ENCODE measurements at regions not wholly inside any gene's neighbourhood (a gene's known extent, or its start where the extent isn't known, plus 50 kb on each side); places are given as distances from the start of the nearest gene placed in this dataset.
"Not testable (repeated sequence)": the region's sequence is repeated elsewhere in the genome, so short reads cannot be mapped to it uniquely, and the experiment has no call there.

DNA sequence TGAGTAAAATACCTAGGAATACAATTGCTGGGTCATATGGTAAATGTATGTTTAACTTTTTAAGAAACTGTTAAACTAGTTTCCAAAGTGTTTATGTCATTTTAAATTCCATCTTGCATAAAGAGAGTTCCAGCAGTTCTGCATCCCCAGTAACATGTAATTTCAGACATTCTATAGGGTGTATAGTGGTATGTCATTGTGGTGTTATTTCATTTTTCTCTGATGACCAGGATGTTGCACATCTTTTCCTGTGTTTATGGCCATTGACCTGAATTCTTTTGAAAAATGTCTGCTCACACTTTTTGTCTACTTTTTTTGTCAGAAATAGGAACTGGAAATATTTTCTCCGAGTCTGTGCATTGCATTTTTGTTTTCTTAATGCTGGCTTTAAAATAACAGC, 128.9 kb downstream of the TMEM200A start:
- H3K4me3 ChIP-seq (ENCODE audit: low read length), result no peak overlapping the region
- no peak for DNase-seq (ENCODE audit: low read depth, low spot score)

DNA sequence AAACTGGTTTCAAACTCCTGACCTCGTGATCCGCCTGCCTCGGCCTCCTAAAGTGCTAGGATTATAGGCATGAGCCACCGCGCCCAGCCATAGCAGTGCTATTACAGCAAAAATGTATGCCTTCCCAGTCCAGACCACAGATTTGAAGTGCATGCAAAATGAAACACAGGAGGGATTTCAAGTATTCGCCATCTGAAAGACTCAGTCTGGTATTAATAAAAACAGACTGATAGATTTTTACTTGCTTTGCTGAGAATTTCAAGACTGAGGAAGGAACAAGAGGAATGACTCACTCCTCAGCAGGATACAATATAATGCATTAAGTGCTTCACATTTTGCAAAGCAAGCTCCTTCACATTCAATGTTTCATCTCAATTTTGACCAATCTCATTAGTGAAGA, 134.9 kb downstream of the TMEM200A start:
- no peak overlapping the region for H3K4me3 ChIP-seq (ENCODE audit: low read length)
- DNase-seq (ENCODE audit: low read depth, low spot score), result no peak

DNA sequence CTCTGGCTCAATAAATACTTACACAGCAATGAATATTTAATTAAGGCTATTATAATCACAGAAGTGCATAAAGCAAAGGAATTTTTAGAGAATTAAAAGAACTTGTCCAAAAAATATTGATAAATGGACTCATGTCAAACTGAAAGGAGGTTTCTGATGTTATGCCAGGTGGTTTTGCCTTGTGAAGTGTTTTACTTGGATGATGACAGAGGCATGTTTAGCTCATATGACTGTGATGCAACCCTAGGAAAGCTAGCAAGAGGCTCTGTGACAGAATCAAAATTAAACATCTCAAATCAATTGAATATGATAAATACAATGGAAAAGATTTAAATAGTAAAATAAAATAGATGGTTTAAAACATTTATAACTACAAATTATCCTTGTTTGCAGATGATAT, 137.3 kb downstream of the TMEM200A start:
- DNase-seq (ENCODE audit: low read depth, low spot score), result no peak
- H3K4me3 ChIP-seq (ENCODE audit: low read length), result no peak overlapping the region

DNA sequence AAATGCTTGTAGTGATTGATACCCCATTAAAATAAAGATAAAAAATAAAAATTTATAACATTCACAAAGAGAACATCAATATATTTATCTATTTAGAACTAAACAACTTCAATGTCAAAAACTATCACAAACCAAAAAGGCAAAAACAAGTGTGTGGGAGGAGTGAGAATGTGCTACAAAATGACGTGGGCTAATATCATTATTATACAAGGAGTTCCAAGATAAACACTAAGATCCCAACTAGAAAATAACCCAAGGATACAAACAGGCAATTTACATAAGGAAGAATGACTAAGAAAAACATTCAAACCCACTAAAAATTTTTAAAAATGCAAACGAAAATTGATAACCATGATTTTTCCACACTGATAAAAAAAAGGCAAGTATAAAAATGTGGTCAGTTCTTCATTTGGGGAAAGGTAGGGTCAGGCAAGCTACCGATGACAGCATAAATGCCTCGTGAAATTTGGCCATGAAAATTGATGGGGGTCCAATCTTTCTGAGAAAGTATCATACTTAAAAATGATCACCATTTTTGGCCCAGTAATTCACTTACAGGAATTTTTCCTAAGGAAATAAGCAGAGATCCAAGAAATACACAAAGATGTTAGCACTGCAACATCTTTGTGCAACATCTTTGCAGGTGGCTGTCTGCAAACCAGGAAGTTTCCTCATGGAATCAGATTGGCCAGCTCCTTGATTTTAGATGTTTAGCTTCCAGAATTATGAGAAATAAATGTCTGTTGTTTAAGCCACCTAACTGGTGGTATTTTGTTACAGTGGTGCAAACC, 140.2 kb downstream of the TMEM200A start:
- DNase-seq (ENCODE audit: low read depth, low spot score), result no peak
- H3K4me3 ChIP-seq (ENCODE audit: low read length), result no peak overlapping the region

DNA sequence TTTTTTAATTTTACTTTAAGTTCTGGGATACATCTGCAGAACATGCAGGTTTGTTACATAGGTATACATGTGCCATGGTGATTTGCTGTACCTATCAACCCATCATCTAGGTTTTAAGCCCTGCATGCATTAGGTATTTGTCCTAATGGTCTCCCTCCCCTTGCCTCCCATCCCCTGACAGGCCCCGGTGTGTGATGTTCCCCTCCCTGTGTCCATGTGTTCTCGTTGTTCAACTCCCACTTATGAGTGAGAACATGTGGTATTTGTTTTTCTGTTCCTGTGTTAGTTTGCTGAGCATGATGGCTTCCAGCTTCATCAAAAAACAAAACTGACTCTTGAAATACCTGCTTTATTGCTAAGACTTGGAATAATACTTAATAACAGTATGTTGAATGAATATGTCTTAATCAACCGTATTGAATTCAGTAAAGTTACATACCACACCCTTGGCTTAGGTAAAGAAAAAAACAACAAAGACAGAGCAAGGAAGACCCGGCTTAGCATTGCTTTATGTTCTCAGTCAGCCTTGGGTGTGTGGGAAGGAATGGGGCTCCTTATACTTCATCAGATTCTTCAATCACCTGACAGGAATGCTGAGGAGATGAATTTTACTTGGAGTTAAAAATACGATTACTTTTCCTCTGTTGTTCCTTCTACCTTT, 141.3 kb downstream of the TMEM200A start:
- not testable (repeated sequence) for H3K4me3 ChIP-seq (ENCODE audit: low read length); DNase-seq (ENCODE audit: low read depth, low spot score)

DNA sequence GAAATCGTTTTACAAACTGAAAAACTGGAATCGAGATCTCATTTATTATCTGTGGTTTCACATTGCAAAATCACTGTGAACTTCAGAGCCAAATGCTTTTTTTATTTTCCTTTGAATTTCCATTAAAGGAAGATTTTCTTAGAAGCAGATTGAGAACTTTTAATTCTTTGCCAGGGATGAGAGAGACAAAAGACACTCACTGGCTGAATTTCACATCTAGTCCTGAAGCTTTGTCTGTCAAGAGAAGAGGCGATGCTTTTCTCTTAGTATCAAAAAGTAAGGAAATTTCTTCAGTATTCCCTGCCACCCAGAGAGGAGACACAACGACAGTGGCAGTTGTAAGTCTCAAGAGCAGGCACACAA, 141.8 kb downstream of the TMEM200A start:
- DNase-seq (ENCODE audit: low read depth, low spot score), result no peak
- H3K4me3 ChIP-seq (ENCODE audit: low read length), result no peak overlapping the region

DNA sequence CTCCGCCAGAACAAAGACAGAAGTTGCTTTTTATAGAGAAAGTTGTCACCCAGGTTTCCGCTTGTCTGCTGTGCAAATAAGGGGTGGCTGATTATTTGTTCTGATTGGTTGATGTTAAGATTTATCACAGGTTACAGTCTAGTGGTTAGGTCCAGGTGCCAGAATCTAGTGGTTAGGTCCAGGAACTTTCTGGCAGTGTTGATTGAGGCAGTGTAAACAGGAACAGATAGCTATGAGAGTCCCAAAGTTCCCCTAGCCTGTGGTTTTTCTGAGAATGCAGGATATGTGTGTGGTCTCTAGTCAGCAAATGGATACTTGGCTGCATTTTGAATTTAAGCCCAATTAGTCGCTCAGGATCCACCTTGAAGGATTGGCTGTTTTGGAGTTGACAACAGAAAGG, 148.0 kb downstream of the TMEM200A start:
- peak; percentile 63 for DNase-seq (ENCODE audit: low read depth, low spot score)
- H3K4me3 ChIP-seq (ENCODE audit: low read length), result no peak overlapping the region

DNA sequence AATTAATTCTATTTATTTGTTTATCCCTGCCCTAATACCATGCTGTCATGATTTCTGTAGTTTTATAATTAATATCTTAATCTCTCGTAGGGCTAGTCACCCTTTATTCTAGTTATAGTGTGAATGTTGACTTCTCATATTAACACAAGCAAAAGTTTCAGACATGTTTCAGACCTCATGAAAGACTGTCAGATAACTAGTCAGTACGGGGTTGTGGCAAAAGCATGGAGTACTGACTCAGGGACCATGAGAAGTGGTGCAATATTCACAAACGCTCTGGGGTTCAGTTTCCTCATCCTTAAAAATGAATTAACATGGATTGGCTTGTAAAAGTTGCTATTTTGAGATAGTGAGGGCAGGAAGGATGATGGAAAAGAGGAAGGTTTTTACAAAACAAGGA, 148.9 kb downstream of the TMEM200A start:
- no peak overlapping the region for H3K4me3 ChIP-seq (ENCODE audit: low read length)
- no peak for DNase-seq (ENCODE audit: low read depth, low spot score)

DNA sequence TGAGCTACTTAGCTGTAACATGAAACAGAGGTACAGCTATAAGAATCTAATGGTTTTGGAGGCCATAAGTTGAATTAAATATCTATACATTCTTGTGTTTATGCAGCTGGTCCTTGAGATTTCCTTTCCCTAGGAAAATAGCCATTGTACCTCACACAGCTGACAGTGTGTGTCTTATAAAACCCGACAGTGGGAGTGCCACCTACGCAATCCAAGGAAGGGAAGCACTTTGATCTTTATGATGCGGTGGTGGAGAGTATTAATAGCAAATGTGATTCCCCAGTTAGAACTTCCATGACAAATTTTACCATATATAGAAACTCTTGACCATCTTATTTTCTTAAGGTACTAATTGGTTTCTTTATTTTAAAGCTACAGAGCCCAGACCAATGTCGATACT, 149.5 kb downstream of the TMEM200A start:
- no peak overlapping the region for H3K4me3 ChIP-seq (ENCODE audit: low read length)
- no peak for DNase-seq (ENCODE audit: low read depth, low spot score)

DNA sequence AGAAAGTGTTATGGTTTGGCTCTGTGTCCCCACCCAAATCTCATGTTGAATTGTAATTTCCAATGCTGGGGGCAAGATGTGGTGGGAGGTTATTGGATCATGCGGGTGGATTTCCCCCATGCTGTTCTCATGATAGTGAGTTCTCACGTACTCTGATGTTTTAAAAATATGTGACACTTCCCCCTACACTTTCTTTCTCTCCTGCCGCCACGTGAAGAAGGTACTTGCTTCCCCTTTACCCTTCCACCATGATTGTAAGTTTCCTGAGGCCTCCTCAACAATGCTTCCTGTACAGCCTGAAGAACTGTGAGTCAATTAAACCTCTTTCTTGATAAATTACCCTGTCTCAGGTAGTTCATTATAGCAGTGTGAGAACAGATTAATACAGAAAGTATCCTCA, 150.8 kb downstream of the TMEM200A start:
- H3K4me3 ChIP-seq (ENCODE audit: low read length), result no peak overlapping the region
- no peak for DNase-seq (ENCODE audit: low read depth, low spot score)

DNA sequence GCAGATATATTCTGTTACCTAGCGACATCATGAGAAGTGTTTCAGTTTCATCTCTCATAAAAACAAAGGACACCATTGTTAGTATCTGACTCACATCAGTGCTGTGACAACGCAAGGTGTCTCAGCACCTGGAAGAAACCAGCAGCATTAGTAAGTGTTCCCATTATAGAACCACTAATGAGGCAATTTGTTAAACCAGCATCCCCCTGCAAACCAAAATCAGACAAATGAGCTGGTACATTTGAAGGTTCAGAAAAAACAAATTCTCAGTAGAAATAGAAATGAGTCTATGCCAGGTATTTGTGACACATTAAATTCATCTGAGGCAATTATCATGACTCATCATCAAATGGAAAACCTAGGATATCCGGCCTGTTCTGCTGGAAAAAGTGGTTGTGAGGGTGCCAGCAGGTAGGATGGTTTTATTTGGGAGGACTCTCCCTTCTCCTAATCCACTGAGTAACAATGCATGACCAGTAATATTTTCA, 151.7 kb downstream of the TMEM200A start:
- no peak overlapping the region for H3K4me3 ChIP-seq (ENCODE audit: low read length)
- DNase-seq (ENCODE audit: low read depth, low spot score), result no peak

DNA sequence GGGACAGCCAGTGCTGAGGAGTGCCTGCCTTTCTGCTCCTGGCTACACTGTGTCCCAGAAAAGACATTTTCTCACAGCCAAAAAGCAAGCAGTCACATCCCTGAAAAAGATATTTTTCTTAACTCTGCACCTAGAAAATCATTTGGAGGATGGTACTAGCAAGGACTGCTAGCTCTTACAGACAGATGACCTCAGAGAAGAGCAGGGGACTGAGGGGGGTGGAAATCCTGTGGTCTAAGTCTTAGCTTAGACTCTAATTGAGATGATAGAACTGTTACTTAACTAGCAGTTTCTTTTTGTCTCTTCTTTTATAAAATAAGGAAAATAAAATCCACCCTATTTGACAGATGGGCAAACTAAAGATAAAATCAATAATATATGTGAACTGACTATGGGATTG, 152.8 kb downstream of the TMEM200A start:
- DNase-seq (ENCODE audit: low read depth, low spot score), result no peak
- no peak overlapping the region for H3K4me3 ChIP-seq (ENCODE audit: low read length)

DNA sequence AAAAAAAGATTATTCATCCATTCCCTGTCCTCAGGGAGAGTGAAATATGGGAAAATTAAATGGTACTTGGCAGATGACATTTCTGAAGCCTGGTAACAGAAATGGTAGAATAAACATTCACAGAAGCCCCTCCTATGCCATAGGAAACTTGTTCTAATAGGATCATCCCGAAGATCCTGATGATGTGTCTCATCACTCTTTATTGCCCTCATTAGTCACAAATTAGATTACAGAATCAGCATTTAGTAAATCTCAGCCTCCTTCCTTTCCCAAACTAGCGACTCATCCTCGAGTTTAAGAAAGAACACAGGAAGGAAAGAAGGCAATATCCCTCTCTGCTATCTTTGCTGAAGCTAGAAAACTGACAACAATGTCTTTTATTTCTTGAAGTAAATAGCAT, 154.4 kb downstream of the TMEM200A start:
- H3K4me3 ChIP-seq (ENCODE audit: low read length), result no peak overlapping the region
- DNase-seq (ENCODE audit: low read depth, low spot score), result no peak

DNA sequence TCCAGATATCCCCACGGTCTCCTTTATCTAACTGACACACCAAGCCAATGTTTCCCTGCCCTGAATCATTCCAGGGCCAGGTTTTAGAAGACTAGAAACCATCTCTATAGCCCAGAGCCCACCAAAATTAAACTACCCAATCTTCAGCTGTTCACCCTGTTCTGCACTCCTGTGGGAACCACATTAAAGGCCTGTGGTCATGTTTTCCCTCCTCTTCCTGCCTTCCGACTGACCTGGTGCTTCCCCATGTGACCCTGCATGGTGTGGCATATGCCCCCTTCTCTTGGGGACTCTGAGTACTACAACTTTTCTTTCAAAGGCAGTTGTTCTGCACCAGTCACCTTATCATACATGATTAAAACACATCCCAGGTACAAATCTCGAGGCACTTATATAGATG, 155.0 kb downstream of the TMEM200A start:
- no peak for DNase-seq (ENCODE audit: low read depth, low spot score)
- no peak overlapping the region for H3K4me3 ChIP-seq (ENCODE audit: low read length)

DNA sequence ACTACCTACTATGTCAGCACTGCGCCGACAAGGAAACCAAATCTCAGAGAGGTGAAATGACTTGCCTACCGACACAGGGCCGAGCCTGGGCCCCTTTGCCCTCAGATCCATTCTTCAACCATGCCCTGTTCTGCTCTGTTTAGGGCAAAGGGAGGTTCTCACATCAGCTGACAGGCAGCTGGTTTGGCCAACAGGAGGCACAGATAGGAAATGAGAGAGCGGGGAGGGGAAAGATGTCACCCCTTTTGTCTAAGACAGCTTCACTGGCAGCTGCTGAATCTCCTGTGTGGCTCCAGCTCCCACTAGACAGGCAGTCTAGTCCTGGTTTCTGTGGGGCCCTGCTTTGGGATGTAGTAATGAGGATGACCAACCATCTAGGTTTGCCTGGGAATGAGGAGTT, 158.7 kb downstream of the TMEM200A start:
- H3K4me3 ChIP-seq (ENCODE audit: low read length), result no peak overlapping the region
- no peak for DNase-seq (ENCODE audit: low read depth, low spot score)

DNA sequence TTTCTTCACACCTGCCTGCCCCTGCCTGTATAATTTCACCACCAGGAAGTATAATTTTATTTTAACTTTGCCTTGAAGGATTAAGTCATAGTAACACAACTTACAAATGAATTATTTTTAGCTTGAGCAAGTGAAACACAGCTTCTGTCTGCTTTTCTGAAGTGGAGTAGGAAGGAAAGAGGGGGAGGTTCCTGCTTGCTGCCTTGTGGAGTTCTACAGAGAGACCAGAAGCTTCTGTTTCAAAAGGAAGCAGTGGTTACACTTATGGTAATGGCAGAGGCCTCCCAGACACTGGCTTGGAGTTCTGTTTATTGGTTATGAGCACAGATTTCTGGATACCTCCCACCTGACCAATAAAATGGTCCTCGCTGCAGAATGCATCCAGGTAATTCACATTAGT, 159.6 kb downstream of the TMEM200A start:
- DNase-seq (ENCODE audit: low read depth, low spot score), result peak; percentile 58
- no peak overlapping the region for H3K4me3 ChIP-seq (ENCODE audit: low read length)

DNA sequence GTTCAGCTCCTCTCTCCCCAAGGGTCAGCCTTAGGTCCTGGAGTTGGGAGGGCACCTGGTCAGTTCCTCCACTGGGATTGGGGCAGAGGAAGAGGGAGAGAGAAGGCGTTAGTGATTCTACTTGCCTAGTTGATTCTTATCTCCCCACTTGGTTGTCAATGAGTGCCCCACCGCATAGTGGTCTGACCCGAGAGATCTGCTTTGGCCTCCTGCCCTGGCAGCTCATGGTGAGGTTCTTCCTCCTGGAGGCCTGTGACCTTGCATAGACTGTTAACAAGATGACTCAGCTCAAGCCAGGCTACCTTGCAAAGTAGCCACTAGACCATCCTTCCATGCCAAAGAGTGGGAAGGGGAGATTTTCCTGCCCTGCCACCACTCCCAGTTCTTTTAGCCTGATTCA, 160.6 kb downstream of the TMEM200A start:
- H3K4me3 ChIP-seq (ENCODE audit: low read length), result no peak overlapping the region
- no peak for DNase-seq (ENCODE audit: low read depth, low spot score)

DNA sequence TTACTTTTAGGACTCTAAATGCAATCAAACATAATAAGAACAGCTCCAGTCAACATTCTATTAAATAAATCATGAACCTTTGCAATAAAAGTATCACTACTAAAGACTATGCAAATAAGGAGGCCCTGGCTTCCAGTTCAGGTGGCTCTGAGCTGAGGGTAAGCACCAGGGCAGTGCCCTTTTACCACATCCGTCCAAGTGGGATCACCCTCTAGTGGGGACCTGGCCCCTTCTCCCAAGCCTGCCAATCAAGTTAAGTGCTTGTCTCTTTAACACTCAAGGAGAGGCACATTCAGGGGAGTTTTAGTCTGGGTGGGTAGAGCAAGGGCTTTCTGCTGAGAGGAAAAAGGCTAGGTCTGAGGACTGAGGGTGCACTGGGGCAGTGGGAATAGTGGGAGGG, 161.4 kb downstream of the TMEM200A start:
- no peak for DNase-seq (ENCODE audit: low read depth, low spot score)
- no peak overlapping the region for H3K4me3 ChIP-seq (ENCODE audit: low read length)

DNA sequence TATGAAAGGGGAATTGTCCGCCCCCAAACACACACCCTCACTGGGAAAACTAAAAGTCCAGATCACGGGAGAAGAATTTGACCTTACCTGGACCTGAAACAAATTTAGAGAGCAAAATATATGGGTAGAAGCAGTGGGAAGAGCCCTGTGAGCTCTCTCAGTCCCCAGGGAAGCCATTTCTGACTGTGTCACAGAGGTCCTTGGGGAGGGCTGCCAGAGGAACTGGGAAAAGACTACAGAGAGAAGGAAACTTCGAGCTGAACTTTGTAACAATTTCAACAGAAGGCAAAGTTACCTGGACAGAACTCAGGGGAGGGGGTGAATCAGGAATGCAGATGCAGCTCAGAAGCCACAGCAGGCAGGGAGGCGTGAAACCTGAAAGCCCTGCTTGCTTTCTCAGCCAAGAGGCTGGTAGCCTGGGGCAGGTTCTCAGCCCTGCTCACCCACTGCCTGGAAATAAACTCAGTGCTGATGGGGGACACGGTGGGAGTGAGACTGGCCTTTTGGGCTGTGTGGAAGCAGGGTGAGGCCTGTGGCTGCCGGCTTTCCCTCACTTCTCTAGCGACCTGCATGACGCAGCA, 163.8 kb downstream of the TMEM200A start:
- DNase-seq (ENCODE audit: low read depth, low spot score), result no peak
- no peak overlapping the region for H3K4me3 ChIP-seq (ENCODE audit: low read length)

DNA sequence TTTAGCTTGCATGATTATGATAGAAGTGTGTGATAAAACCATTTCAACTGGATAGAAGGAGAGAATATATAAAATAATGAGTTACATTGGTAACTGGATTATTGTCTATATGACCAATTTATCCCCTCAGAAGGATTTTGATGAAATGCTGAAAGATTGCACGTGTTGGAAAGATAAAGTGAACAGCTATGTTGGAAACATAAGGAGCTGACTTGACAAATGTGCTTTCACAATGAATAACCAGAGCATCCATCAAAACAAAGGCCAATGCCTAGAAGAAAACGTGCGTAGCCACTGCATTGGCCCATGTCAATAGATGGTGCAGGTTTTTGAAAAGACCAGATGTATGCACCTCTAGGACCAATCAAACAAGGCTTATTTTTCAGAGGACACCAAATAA, 168.8 kb downstream of the TMEM200A start:
- no peak overlapping the region for H3K4me3 ChIP-seq (ENCODE audit: low read length)
- no peak for DNase-seq (ENCODE audit: low read depth, low spot score)

DNA sequence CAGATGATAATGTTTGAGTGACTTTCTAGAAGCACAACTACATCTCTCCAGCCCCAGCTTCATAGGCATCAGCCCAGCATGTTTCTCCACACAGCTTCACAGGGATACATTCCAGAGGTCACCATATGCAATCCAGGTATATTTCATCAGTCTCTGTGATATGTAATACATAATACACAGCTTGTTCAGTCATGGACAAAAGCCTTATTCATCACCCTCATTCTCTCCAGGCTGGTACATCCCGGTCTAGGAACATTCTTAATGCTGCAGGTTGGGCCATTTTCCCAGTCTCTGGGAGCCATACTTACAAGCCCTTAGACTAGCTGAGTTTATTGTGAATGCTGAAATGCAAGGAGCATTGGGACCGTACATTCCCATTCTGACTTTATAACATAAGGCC, 169.4 kb downstream of the TMEM200A start:
- no peak overlapping the region for H3K4me3 ChIP-seq (ENCODE audit: low read length)
- DNase-seq (ENCODE audit: low read depth, low spot score), result no peak
